ENCODE measurements at regions not wholly inside any gene's neighbourhood (a gene's known extent, or its start where the extent isn't known, plus 50 kb on each side); places are given as distances from the start of the nearest gene placed in this dataset.

DNA sequence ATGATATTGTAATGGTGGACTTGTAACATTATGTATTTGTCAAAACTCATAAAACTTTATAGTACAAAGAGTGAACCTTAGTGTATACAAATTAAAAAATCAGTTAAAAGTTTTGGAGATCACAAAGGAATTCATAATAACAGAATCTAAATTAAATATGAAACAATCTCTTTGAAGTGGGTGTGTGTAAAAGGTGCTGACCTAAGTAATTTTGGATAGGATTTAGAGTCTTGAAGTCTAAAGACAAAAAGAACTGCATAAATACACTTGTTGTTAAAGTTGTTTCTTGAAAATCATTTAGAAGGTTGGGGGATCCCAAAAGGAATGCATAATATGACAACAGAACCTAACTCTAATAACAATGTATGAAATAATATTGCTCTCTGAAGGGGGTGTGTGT, 295.5 kb downstream of the PRR16 start:
- H3K4me3 ChIP-seq (ENCODE audit: insufficient read depth, low read length, poor library complexity, severe bottlenecking): no peak overlapping the region

DNA sequence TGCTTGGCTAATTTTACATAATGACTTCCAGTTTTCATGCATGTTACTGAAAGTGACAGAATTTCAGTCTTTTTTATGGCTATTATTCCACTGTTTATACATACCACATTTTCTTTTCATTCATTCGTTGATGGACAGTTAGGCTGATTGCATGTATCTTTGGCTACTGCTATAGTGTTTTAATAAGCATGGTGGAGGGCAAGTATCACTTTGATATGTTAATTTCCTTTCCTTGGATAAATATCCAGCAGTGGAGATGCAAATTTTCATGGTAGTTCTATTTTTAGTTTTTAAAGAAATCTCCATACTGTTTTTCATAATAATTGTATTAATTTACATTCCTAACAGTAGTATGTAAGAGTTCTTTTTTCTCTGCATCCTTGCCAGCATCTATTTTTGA, 297.9 kb downstream of the PRR16 start:
- Histone ChIP-seq H3K4me2 (ENCODE audit: low read depth, low read length, poor library complexity, severe bottlenecking) (no peak overlapping the region), H3K27me3 (ENCODE audit: low read length) (no peaks in the 10 kb centered on the region), H3K27ac (ENCODE audit: low read depth, low read length) (no peak overlapping the region), H3K9me3 (ENCODE audit: insufficient read depth, low read length) (no peaks in the 10 kb centered on the region), H3K36me3 (ENCODE audit: low read length) (no peaks in the 10 kb centered on the region), H3K9ac (ENCODE audit: low read length) (no peak overlapping the region), H2AFZ (ENCODE audit: low read depth, low read length, severe bottlenecking) (no peak overlapping the region), H3F3A (ENCODE audit: insufficient read depth) (no peaks in the 10 kb centered on the region), H4K20me1 (ENCODE audit: low read depth, low read length) (no peaks in the 10 kb centered on the region), H3K4me3 (ENCODE audit: insufficient read depth, low read length, poor library complexity, severe bottlenecking) (no peak overlapping the region), H3K79me2 (ENCODE audit: insufficient read depth, low read length) (no peaks in the 10 kb centered on the region), H3K9me2 (replicated peaks; ENCODE audit: insufficient read depth, low read length) (no peaks in the 10 kb centered on the region)
- TF ChIP-seq, protein P1, sequence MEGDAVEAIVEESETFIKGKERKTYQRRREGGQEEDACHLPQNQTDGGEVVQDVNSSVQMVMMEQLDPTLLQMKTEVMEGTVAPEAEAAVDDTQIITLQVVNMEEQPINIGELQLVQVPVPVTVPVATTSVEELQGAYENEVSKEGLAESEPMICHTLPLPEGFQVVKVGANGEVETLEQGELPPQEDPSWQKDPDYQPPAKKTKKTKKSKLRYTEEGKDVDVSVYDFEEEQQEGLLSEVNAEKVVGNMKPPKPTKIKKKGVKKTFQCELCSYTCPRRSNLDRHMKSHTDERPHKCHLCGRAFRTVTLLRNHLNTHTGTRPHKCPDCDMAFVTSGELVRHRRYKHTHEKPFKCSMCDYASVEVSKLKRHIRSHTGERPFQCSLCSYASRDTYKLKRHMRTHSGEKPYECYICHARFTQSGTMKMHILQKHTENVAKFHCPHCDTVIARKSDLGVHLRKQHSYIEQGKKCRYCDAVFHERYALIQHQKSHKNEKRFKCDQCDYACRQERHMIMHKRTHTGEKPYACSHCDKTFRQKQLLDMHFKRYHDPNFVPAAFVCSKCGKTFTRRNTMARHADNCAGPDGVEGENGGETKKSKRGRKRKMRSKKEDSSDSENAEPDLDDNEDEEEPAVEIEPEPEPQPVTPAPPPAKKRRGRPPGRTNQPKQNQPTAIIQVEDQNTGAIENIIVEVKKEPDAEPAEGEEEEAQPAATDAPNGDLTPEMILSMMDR (IDR thresholded peaks at IDR 0.05; ENCODE audit: insufficient read depth, low read length, poor library complexity, severe bottlenecking): no peak

More for the DNA sequence above, 295.5 kb downstream of the PRR16 start:
- Histone ChIP-seq H3K9me3 (ENCODE audit: insufficient read depth, low read length) (peaks cover 4% of the 10 kb centered on the region; the same call in 1 of the 2 replicates), H3K36me3 (ENCODE audit: low read length) (no peaks in the 10 kb centered on the region), H3K9me2 (replicated peaks; ENCODE audit: insufficient read depth, low read length) (no peaks in the 10 kb centered on the region), H3K9ac (ENCODE audit: low read length) (no peak overlapping the region), H3K27me3 (ENCODE audit: low read length) (no peaks in the 10 kb centered on the region), H3K79me2 (ENCODE audit: insufficient read depth, low read length) (no peaks in the 10 kb centered on the region), H4K20me1 (ENCODE audit: low read depth, low read length) (no peaks in the 10 kb centered on the region), H3K27ac (ENCODE audit: low read depth, low read length) (no peak overlapping the region), H3F3A (ENCODE audit: insufficient read depth) (no peaks in the 10 kb centered on the region), H3K4me2 (ENCODE audit: low read depth, low read length, poor library complexity, severe bottlenecking) (no peak overlapping the region), H2AFZ (ENCODE audit: low read depth, low read length, severe bottlenecking) (no peak overlapping the region)
- TF ChIP-seq, protein P1 (IDR thresholded peaks at IDR 0.05; ENCODE audit: insufficient read depth, low read length, poor library complexity, severe bottlenecking): no peak
- TF ChIP-seq EZH2phosphoT487 (conservative IDR thresholded peaks at IDR 0.05; ENCODE audit: low read length): no peak

DNA sequence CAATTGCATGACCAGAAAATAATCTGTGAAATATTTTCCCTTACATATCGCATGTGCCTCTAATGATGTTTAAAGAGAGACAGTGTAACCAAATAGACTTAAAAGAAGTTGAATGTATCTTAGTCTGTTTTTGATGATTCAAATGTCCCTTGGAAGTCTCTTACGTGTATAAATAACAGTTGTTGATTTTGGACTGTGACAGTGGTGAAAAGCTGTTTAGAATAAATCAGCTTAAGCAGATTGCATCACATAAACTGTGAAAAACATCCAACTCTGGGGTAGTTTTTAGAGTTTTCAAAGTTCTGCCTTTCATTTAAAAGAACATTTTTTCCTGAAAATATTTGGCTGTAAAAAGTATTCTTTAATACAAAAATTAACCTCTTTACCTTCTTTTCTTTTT, 301.1 kb downstream of the PRR16 start:
- H2AFZ ChIP-seq (ENCODE audit: low read depth, low read length, severe bottlenecking): no peak overlapping the region
- H3K27me3 ChIP-seq (ENCODE audit: low read length): no peaks in the 10 kb centered on the region
- no peak overlapping the region for H3K27ac ChIP-seq (ENCODE audit: low read depth, low read length)
- no peaks in the 10 kb centered on the region for H3K9me3 ChIP-seq (ENCODE audit: insufficient read depth, low read length)
- H4K20me1 ChIP-seq (ENCODE audit: low read depth, low read length): no peaks in the 10 kb centered on the region
- no peaks in the 10 kb centered on the region for H3K9me2 ChIP-seq (replicated peaks; ENCODE audit: insufficient read depth, low read length)
- no peaks in the 10 kb centered on the region for H3F3A ChIP-seq (ENCODE audit: insufficient read depth)
- no peak for TF ChIP-seq EZH2phosphoT487 (conservative IDR thresholded peaks at IDR 0.05; ENCODE audit: low read length)
- TF ChIP-seq, protein P1 (IDR thresholded peaks at IDR 0.05; ENCODE audit: insufficient read depth, low read length, poor library complexity, severe bottlenecking): no peak
- H3K9ac ChIP-seq (ENCODE audit: low read length): no peak overlapping the region
- H3K4me2 ChIP-seq (ENCODE audit: low read depth, low read length, poor library complexity, severe bottlenecking): no peak overlapping the region
- H3K4me3 ChIP-seq (ENCODE audit: insufficient read depth, low read length, poor library complexity, severe bottlenecking): no peak overlapping the region
- H3K36me3 ChIP-seq (ENCODE audit: low read length): no peaks in the 10 kb centered on the region
- no peaks in the 10 kb centered on the region for H3K79me2 ChIP-seq (ENCODE audit: insufficient read depth, low read length)

Measured in SU-DHL-6 (cell line).